Left cardiac atrium (tissue), 4 donors: ENCODE measurements at regions not wholly inside any gene's neighbourhood (a gene's known extent, or its start where the extent isn't known, plus 50 kb on each side); places are given as distances from the start of the nearest gene placed in this dataset.

Experiments
- ATAC-seq, 2 donors: fragments of 200-7000 bp; cut with Tn5 transposase; one replicate each; pipeline ENCODE4 v1.9.1; 2020; ENCODE audit warnings: mild to moderate bottlenecking in 2 of 2, moderate library complexity in 2 of 2
- DNase-seq: peaks from one replicate; pipeline ENCODE4 v3.0.0-alpha.2; 2020
- intact Hi-C, 2 donors: fragments of 100-400 bp; cut with DNase I; formaldehyde crosslinking; loops; one replicate each; pipeline versions ENCODE4 v1.14.1 to v1.15.1; 2022 to 2023
- donor health status: DM: no; HTN: yes; CAD: no.
- donor health status: DM: no; HTN: yes; CAD: no; lungs with severe emphysema.
- donor health status: DM: yes; HTN: yes; CAD: no.
- donor health status: Dilated cardiomyopathy.

GRCh38 chr4:85368240-85368639 is 106.7 kb upstream of the ARHGAP24 start:
- no peak for DNase-seq
- intact Hi-C loops = loop anchor here in 1 of 2 donors (10.0 kb wide), 1 partner anchor 223 kb away; no protein-coding TSS in a partner anchor
- ATAC-seq = no peak

DNA sequence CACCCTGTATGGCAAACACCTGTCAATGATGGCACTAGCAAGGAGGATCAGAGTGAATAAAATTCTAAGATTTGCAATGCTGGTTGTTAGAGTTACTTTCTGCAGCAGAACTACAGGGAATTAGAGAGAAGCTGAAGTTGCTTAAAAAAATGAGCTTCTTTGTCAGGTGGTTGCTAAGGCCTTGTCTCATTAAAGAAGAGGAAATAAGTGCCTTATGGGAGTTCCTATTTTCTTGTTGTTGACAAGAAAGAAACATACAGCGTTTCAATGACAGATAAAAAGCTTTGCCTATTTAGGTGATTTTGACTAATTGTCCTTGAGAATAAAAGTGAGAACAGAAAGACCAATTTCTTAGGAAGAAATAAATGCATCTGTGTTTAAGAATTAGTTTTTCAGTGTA is 106.0 kb upstream of the ARHGAP24 start:
- ATAC-seq (no peak), DNase-seq (no peak)
- intact Hi-C loops = loop anchor here in 1 of 2 donors (10.0 kb wide), 1 partner anchor 224 kb away; no protein-coding TSS in a partner anchor

DNA sequence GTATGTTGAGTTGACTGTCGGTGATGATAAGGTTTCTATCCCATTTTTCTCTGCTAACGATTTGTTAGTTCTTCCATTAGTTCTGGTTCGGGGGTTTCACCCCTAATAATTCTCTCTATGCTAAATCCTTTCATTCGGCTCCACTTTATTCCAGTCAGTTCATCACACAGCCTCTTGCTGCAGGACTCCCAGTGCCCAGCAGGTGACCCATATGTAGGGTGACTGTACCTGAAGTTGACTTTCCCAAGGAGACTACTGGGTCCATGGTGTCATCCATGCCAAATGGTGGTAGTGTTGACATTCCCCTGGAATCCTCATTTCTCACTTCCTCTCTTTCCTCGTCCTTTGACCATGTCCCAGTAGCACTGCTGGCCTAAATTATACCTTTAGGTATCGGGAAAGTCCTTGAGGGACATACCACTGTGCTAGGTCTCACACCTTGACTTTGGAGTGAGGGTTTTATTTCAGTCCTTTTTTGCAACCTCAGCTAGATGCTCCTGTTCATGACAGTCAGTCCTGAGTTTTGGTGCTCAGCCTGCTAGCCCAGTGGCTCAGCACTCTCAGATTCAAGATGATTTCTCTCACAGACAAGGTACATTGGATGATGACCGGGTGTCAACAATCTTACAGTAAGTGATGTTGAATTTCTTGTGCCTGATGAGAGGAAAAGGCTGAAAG is 105.1 kb upstream of the ARHGAP24 start:
- ATAC-seq = no peak
- DNase-seq = no peak

DNA sequence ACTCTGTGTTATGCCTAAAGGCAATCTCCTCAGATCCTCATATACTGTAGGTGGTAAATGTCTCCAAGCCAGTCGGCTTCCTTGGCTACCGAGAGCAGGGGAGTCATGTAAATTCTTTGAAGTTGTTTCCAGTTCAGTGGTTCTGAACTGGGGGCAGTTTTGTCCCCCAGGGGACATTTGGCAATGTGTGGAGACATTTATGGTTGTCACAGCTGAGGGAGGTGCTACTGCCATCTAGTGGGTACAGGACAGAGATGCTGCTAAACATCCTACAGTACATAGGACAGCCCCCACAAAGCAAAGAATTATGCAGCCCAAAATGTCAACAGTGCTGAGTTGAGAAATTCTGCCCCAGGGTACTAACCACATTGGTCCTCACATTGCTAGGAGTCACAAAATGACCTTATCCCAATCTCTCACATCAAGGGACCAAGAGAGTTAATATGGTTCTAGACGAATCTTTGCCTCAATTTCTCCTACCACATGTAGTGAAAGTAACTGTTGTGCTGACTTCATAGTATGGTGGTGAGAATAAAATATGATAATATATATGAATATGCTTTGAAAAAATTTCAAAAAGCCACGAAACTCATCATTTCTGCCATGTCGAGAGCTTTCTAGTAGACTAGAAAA is 104.4 kb upstream of the ARHGAP24 start:
- DNase-seq (peak; percentile 22), ATAC-seq (peak; percentile 74 to 75)
- intact Hi-C loops = loop anchor here in 1 of 2 donors (5.0 kb wide), 2 partner anchors 223 to 377 kb away; no protein-coding TSS in a partner anchor

More for the DNA sequence above, 105.1 kb upstream of the ARHGAP24 start:
- intact Hi-C loops = loop anchor here (5.0 to 10.0 kb wide), 3 partner anchors 223 to 377 kb away; no protein-coding TSS in a partner anchor

- ATAC-seq (peak in 1 of 2 donors; percentile 23), DNase-seq (no peak)
- intact Hi-C loops = loop anchor here in 1 of 2 donors (5.0 kb wide), 2 partner anchors 226 to 374 kb away; no protein-coding TSS in a partner anchor
Measured at GRCh38 chr4:85372966-85373365, 102.0 kb upstream of the ARHGAP24 start.

- intact Hi-C loops = no loop called here
- ATAC-seq (no peak), DNase-seq (no peak)
Measured at GRCh38 chr4:85376285-85376684, 98.7 kb upstream of the ARHGAP24 start.

GRCh38 chr4:85381968-85382367 is 93.0 kb upstream of the ARHGAP24 start:
- intact Hi-C loops = no loop called here
- DNase-seq (no peak), ATAC-seq (no peak)

- intact Hi-C loops = no loop called here
- DNase-seq = no peak
- ATAC-seq = no peak
Measured at GRCh38 chr4:85391071-85391470, 83.9 kb upstream of the ARHGAP24 start.

GRCh38 chr4:85391589-85392410 is 83.2 kb upstream of the ARHGAP24 start:
- intact Hi-C loops = no loop called here
- ATAC-seq = no peak
- no peak for DNase-seq

DNA sequence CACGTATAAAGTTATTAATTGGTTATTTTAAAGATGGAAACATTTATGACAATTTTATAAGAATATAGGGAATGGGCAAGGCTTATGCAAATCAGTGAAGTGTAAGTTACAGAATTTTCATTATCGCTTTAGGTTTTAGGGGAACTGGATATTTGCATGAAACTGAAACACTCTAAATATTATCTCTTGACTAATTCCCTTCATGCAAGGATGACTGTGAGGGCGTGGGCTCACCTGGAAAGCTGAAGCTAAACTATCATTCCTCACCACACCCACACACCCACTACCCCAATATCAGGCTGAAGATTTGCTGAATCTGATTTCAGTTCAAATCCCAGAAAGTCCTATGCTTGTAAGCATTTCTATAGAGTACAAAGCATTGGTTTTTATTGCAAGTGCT is 81.7 kb upstream of the ARHGAP24 start:
- no peak for ATAC-seq
- intact Hi-C loops = no loop called here

GRCh38 chr4:85398276-85398675 is 76.7 kb upstream of the ARHGAP24 start:
- peak; percentile 92 to 94 for ATAC-seq
- peak; percentile 20 for DNase-seq
- intact Hi-C loops = no loop called here

More for the DNA sequence above, 81.7 kb upstream of the ARHGAP24 start:
- no peak for DNase-seq

GRCh38 chr4:85399270-85399669 is 75.7 kb upstream of the ARHGAP24 start:
- no peak for DNase-seq
- ATAC-seq = no peak
- intact Hi-C loops = no loop called here

DNA sequence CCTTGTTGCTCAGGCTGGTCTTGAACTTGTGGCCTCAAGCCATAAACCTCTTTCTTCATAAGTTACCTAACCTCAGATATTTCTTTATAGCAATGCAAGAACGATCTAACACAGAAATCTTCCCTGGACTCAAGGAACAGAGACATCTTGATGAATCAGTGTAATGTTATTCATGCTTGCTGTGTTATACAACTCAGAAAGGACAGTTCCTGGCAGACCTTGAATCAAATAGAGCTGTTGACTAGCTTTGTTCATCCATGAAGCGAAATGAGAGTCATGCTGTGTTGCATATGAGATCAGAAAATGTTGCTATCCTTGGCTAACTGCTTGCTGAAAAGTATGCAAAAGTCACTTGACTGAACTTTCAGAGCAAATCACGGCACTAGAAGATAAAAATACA is 72.6 kb upstream of the ARHGAP24 start:
- ATAC-seq (peak in 1 of 2 donors; percentile 90), DNase-seq (no peak)
- intact Hi-C loops = no loop called here

GRCh38 chr4:85406185-85406584 is 68.8 kb upstream of the ARHGAP24 start:
- no peak for ATAC-seq
- intact Hi-C loops = no loop called here

GRCh38 chr4:85407546-85407945 is 67.4 kb upstream of the ARHGAP24 start:
- intact Hi-C loops = no loop called here
- ATAC-seq = no peak
- DNase-seq = no peak

More at GRCh38 chr4:85406185-85406584, 68.8 kb upstream of the ARHGAP24 start:
- DNase-seq = no peak

DNA sequence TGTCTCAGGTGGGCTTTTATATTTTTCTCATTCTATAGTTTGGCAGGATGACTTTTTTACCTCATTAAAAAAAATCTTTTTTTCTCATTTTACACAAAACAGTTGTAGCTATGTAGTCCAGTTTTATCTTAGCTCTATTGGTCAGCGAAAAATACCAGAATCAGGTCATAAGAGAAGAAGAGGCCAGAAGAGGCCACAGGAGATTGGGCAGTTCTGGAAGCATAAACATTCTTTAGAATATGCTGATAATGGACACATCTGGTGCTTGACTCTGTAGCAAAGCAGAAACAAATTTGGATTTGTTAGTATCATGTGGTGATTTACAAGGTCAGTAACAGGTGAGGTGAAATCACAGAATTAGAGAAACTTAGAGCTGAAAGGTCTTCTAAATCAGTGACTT is 66.6 kb upstream of the ARHGAP24 start:
- ATAC-seq = no peak

DNA sequence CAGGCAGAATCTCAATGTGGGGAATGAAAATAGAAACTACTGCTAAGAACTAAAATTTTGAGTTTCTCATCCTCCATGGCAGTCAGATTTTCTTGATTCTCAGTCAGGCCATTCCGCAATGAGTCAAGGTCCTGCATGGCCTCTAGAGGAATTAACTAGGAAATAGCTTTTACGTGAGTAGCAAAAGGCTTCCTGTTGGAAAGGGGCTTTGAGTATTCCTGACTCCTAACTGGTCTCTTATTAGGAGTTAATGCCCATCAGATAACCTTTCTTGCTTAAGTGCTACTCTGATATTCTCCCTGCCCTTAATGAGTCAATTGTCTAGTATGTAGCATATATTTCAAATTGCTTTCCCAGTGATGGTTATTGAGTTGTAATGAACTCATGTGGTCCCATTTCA is 65.7 kb upstream of the ARHGAP24 start:
- intact Hi-C loops = no loop called here
- DNase-seq (no peak), ATAC-seq (no peak)

More for the DNA sequence above, 66.6 kb upstream of the ARHGAP24 start:
- intact Hi-C loops = no loop called here
- DNase-seq = no peak

- ATAC-seq (no peak), DNase-seq (no peak)
- intact Hi-C loops = no loop called here
Measured at GRCh38 chr4:85411386-85411785, 63.6 kb upstream of the ARHGAP24 start.

DNA sequence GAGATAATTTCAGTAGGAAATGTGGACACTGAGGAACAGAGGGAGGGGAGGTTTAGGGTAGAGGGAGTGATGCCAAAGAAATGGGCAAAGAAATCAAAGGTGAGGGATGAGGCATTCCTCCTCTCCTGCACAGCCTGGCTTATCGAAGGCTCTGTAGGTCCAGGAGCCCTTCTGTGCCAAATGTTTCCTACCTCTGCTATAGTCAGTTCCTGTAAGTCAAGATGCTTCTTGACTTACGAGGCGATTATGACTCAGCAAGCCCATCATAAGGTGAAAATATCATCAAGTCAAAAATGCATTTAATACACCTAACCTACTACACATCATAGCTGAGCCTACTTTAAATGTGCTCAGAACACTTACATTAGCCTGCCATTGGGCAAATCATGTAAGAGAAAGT is 60.0 kb upstream of the ARHGAP24 start:
- intact Hi-C loops = no loop called here
- peak in 1 of 2 donors; percentile 60 for ATAC-seq
- no peak for DNase-seq

GRCh38 chr4:85416094-85416493 is 58.9 kb upstream of the ARHGAP24 start:
- intact Hi-C loops = no loop called here
- no peak for ATAC-seq
- DNase-seq = no peak
